ENCODE measurements at regions not wholly inside any gene's neighbourhood (a gene's known extent, or its start where the extent isn't known, plus 50 kb on each side); places are given as distances from the start of the nearest gene placed in this dataset.
A peak's percentile ranks its signal among the peaks of the same experiment; 100 is the strongest.

GRCh38 chr13:42658019-42658418 is 84.1 kb downstream of the TNFSF11 start:
- no peak for DNase-seq

GRCh38 chr13:42660333-42660965 is 86.5 kb downstream of the TNFSF11 start:
- no peak for DNase-seq

DNA sequence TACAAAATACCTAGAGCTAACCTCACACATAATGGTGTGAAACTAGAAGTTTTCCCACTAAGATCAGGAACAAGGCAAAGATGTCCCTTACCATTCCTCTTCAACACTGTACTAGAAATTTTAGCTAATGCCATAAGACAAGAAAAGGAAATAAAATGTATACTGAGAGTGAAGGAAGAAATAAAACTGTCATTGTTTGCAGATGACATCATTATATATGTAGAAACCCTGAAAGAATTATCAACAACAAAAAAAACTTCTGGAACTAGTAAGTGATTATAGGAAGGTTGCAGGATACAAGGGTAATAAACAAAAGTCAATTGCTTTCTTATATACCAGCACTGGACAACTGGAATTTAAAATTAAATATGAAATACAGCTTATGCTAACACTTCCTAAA is 93.7 kb downstream of the TNFSF11 start:
- no peak for DNase-seq

DNA sequence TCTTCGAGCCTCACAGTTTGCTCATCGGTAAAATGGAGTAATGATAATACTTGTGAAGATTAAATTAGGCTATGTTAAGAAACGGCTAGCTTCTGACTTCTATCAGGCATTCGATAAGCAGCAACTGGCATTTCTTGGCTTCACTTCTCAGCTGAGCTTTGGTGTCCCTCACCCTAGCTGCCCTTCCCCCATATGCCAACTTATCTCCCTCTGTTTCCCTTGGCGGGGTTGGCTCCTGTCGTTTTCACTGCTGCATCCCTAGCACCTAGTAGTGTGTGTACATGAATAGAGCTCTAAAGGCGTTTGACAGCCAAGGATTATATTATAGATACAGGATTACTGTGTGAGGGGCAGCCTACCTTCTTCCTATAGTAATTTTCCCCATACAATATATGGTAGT is 97.5 kb downstream of the TNFSF11 start:
- DNase-seq, result no peak

DNA sequence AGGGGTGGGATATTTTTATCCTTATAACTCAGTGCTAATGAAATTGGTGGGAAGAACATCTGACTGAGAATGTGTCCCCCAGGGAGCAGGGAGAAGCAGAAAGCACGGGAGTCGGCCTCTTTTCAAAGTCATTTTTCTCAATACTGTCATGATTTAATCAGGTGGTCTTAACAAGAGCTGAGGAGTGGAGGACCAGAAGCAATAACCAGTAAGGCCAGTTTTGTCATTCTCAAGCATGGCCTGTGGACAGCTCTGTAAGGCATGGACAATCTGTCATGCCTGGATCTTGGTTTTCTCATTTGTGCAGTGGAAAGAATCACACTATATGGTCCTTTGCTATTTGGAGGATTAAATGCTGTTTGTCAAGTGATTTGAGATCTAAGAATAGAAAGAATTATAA is 99.7 kb downstream of the TNFSF11 start:
- no peak for DNase-seq

GRCh38 chr13:42680748-42681147 is 100.6 kb upstream of the FAM216B start:
- no peak for DNase-seq

GRCh38 chr13:42681326-42682100 is 99.9 kb upstream of the FAM216B start:
- DNase-seq, result no peak

- DNase-seq, result no peak
Measured at GRCh38 chr13:42684226-42684625, 97.2 kb upstream of the FAM216B start.

- no peak for DNase-seq
Measured at GRCh38 chr13:42685751-42686150, 95.6 kb upstream of the FAM216B start.

- DNase-seq, result no peak
Measured at GRCh38 chr13:42686165-42686564, 95.2 kb upstream of the FAM216B start.

DNA sequence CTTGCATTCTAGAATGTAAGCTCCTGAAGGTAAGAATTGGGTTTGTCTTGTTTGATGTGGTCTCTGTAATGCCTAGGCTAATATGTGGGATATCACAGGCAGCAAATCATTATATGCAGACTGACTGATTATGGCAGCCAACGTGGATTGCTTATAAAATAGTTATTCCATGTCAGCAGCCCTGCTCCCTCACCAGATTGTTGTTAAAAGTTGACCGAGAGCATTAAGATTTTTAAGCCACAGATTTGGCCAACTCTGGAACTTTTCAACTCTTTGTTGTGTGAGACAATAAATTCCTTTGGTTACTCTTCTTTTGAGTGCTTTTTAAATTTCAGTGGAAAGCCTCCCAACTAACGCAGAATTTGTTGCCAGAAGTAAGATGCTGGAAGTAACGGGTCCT is 92.6 kb upstream of the FAM216B start:
- no peak for DNase-seq

DNA sequence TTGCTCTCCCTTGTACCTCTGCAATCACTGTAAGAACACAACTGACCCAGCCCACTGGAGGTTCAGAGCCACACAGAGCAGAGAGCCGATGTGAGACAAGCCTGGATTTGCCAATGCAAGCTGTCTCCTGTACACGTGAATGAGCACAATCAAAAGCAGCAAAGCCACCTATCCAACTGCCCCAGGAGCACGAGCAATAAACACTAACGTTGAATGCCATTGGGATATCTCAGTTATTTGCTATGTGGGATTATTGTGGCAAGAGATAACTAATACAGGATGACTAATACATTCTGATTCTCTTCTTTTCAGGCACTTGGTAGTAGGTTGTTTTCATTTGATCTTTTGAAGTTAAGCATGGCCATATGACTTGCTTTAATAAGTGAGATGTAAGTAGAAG is 85.2 kb upstream of the FAM216B start:
- no peak for DNase-seq

GRCh38 chr13:42699912-42700311 is 81.5 kb upstream of the FAM216B start:
- no peak for DNase-seq

- peak in 6 of 14 donors; percentile 4 to 64 (median 15) for DNase-seq
Measured at GRCh38 chr13:42702716-42703115, 78.7 kb upstream of the FAM216B start.

DNA sequence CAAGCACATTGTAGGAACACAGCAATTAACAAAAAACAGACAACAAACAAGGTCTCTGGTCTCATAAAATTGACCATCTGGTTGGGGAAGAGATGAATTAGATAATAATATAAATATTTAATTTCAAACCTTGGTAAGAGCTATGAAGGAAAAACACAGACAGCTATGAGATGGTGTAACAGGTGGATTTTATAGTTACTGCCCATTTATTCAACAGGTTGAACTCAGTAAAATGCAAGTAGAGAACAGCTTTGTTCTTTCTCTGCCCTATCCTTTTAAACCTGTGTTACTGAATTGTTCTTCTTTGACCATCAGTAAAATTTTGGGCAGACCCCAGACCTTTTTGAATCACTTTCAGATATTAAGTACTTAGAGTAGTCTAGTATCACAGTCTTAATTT is 77.6 kb upstream of the FAM216B start:
- DNase-seq, result no peak

DNA sequence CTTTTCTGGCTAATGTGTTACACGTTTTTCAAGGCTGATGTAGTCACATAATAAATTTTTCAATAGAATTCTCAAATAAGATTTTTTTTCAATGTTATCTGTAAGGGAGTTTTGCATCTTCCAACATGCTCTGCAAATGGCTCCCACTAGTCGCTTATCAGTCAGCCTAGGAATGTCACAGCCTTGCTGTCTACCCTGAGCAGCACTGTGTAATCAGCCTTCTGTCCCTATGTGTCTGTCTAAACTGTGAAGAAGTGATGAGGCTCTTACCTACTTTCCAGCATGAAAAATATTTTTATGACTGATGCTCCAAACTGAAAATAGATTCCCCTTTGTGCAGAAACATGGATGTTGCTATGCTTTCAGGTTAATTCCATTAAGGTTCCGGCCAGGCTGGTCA is 75.1 kb upstream of the FAM216B start:
- DNase-seq, result no peak

GRCh38 chr13:42707048-42707447 is 74.3 kb upstream of the FAM216B start:
- no peak for DNase-seq

DNA sequence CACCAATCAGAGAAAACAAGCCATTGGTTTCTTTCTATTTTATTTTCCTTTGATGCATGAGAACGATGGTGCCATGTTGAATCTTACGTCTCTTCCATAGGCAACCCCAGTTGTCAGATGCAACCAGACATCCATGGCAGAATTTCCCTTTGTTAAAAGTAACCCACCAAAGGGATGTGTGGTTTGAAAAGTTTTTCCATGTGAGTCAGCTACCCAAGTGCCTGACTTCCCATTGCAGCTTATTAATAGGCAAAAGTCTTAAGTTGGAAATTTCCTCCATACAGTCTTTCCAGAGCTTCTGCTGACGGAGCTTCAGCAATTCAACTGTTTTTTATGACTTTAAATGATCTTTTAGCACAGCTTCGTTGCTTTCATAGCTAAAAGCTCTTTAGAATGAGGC is 73.8 kb upstream of the FAM216B start:
- DNase-seq, result no peak

DNA sequence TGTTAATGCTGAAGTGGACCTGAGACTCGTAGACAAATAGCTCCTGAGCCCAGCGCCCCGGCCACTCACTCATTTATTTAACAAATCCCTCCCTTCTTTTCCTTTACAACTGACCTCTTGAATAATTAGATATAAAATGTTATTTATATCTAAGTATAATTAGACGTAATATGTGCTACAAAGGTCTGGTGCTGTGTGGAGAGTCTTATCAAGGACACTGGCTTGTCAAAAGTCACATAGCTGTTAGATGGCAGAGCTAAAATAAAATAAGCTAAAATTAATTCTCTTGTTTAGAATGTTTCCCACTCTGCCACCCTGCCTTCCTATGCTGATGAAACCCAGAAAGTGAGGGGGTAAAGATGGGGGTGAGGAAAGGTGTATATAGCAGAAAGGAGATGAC is 73.0 kb upstream of the FAM216B start:
- DNase-seq, result no peak

- no peak for DNase-seq
Measured at GRCh38 chr13:42709276-42709675, 72.1 kb upstream of the FAM216B start.

DNA sequence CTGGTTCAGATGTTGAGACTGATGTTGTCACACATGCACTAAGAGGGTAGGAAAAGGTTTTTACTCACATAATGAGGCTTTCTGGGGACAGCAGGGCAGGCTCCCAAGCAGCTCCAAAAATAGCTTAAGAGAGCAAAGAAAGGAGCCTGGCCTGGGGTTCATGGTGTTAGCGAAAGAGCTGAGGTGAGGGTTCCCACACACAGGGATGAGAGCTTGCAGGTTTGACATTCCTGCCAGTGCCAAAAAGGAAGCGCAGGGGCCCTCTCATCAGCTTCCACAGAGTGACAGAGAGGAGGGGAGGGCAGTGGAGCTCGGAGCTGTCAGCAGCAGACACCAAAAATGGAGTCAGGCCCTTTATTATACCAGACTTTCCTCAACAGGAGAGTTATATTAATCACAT is 65.5 kb upstream of the FAM216B start:
- DNase-seq, result no peak

DNA sequence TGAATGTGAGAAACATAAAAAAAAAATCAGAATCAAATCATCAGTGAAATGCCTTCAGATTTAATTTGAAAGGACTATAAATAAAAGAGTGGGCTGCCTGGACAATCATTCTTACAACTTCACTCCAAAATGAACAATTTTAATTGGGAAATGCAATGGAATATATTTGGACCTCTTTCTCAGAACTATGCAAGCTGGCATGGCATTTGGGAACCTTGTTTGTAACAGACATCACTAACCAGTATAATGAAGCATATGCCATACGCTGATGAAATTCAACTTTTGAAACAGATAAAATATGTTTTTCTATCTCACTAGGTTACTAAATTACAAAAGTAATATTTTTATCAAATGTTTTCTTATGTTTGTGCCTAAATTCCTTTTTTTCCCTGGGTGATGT is 64.2 kb upstream of the FAM216B start:
- DNase-seq, result no peak

GRCh38 chr13:42720113-42720857 is 61.1 kb upstream of the FAM216B start:
- no peak for DNase-seq

DNA sequence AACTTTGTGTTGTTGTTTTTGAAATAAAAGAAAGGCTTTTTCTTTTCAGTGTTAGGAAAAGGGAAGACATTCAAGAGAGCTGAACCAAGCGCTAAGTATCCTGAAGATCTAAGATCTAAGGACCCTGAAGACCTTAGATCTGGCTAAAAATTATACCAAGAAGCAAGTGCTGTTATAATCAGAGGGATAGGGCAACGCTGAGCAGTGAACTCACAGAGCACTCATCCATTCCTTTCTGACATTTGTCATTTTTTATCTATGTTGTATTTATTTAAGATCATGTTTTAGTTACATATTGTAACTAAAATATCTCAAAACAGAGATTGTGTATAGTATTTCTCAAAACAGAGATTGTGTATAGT is 60.5 kb upstream of the FAM216B start:
- no peak for DNase-seq

Measured in C1 segment of cervical spinal cord (tissue), 14 donors.